SK-N-SH (cell line): ENCODE measurements at regions not wholly inside any gene's neighbourhood (a gene's known extent, or its start where the extent isn't known, plus 50 kb on each side); places are given as distances from the start of the nearest gene placed in this dataset.

Experiments used
- CTCF ChIA-PET: fragments of 300-600, 350-600 bp; formaldehyde crosslinking; extraction: SDS; loops from one replicate; lab custom pipeline; 2021; lab: Yijun Ruan, JAX
- POLR2A ChIA-PET: fragments of 350-600 bp; sonication (Branson Sonifier 250); formaldehyde crosslinking; extraction: SDS; loops from one replicate; lab custom pipeline; 2020; ENCODE audit warnings: antibody characterized with exemption, inconsistent platforms; lab: Yijun Ruan, JAX
- DNase-seq: peaks from one replicate; pipeline ENCODE4 v3.0.0; 2012
- H2AFZ ChIP-seq: fragments of 200-600 bp; sonication (generic); 2 replicates; pipeline ENCODE4 v1.8.1; 2016; ENCODE audit warnings: antibody characterized with exemption, mild to moderate bottlenecking, low read depth
- H3F3A ChIP-seq: fragments of 200-600 bp; sonication (generic); replicated peaks from 2 replicates; pipeline ENCODE3; 2016; ENCODE audit warnings: antibody characterized with exemption, mild to moderate bottlenecking; ENCODE audit not compliant: insufficient read depth
- H3K27ac ChIP-seq, 2 experiments: fragments of 200-500 bp in 1 of 2; fragments of 200-600 bp in 1 of 2; sonication (Bioruptor generic) in 1 of 2; sonication (generic), shearing (Covaris generic) in 1 of 2; 2 replicates each; pipeline versions ENCODE4 v1.5.1 to v1.6.1; 2014 to 2016; ENCODE audit warnings: low read depth in 2 of 2, inconsistent platforms in 1 of 2, low read length in 1 of 2, mild to moderate bottlenecking in 1 of 2, mixed read lengths in 1 of 2
- H3K27me3 ChIP-seq: fragments of 200-600 bp; sonication (generic), shearing (Covaris generic); 2 replicates; pipeline ENCODE4 v1.6.1; 2016; ENCODE audit warnings: mixed run types; ENCODE audit not compliant: insufficient read depth
- H3K36me3 ChIP-seq, 2 experiments: fragments of 200-500 bp in 1 of 2; fragments of 200-600 bp in 1 of 2; sonication (Bioruptor generic) in 1 of 2; sonication (generic) in 1 of 2; replicated peaks in 1 of 2; 2 replicates each; pipeline versions ENCODE3 to v1.5.1; 2014 to 2016; ENCODE audit warnings: low read length in 1 of 2, mild to moderate bottlenecking in 1 of 2; ENCODE audit not compliant: insufficient read depth in 2 of 2, control insufficient read depth in 1 of 2
- H3K4me1 ChIP-seq, 2 experiments: fragments of 200-500 bp in 1 of 2; fragments of 200-600 bp in 1 of 2; sonication (Bioruptor generic) in 1 of 2; sonication (generic), shearing (Covaris generic) in 1 of 2; 2 replicates each; pipeline versions ENCODE4 v1.5.1 to v1.6.1; 2014 to 2016; ENCODE audit warnings: low read depth in 1 of 2, low read length in 1 of 2, mixed run types in 1 of 2; ENCODE audit not compliant: insufficient read depth in 2 of 2, control insufficient read depth in 1 of 2
- H3K4me2 ChIP-seq: fragments of 200-600 bp; sonication (generic), shearing (Covaris generic); 2 replicates; pipeline ENCODE4 v1.6.1; 2017; ENCODE audit warnings: mixed run types
- H3K4me3 ChIP-seq, 2 experiments: fragments of 200-500 bp in 1 of 2; fragments of 200-600 bp in 1 of 2; sonication (Bioruptor generic) in 1 of 2; sonication (generic), shearing (Covaris generic) in 1 of 2; 2 replicates each; pipeline versions ENCODE4 v1.5.1 to v1.8.1; 2014 to 2016; ENCODE audit warnings: low read depth in 2 of 2, inconsistent platforms in 1 of 2, low read length in 1 of 2, mild to moderate bottlenecking in 1 of 2, mixed read lengths in 1 of 2, moderate library complexity in 1 of 2
- H3K79me2 ChIP-seq: fragments of 200-600 bp; sonication (generic); 2 replicates; pipeline ENCODE4 v1.8.1; 2017; ENCODE audit warnings: mild to moderate bottlenecking; ENCODE audit not compliant: insufficient read depth
- H3K9ac ChIP-seq: fragments of 200-600 bp; sonication (generic); 2 replicates; pipeline ENCODE4 v1.6.1; 2017; ENCODE audit warnings: mixed run types
- H3K9me2 ChIP-seq: fragments of 200-600 bp; sonication (generic); 2 replicates; pipeline ENCODE4 v1.6.1; 2017; ENCODE audit warnings: mixed run types
- H3K9me3 ChIP-seq: fragments of 200-600 bp; sonication (generic); 2 replicates; pipeline ENCODE4 v1.6.1; 2017; ENCODE audit warnings: mixed run types, mild to moderate bottlenecking, moderate library complexity
- H4K20me1 ChIP-seq: fragments of 200-600 bp; sonication (generic); 2 replicates; pipeline ENCODE4 v1.6.1; 2017; ENCODE audit warnings: mild to moderate bottlenecking, mixed run types; ENCODE audit not compliant: insufficient read depth
- ELF1 ChIP-seq: IDR thresholded peaks from 2 replicates; pipeline ENCODE4 v1.4.0; 2012
- EP300 ChIP-seq, 2 experiments: IDR thresholded peaks; 2 replicates each; pipeline versions ENCODE4 v1.4.0 to v1.6.1; 2012; ENCODE audit warnings: borderline replicate concordance in 1 of 2, low read depth in 1 of 2, low read length in 1 of 2
- FOXJ3 ChIP-seq: sonication (generic); formaldehyde crosslinking; IDR thresholded peaks from 2 replicates; pipeline ENCODE4 v1.5.1; 2020; ENCODE audit warnings: mild to moderate bottlenecking, missing genetic modification reagents
- FOXM1 ChIP-seq: IDR thresholded peaks from 2 replicates; pipeline ENCODE4 v1.4.0; 2012; ENCODE audit warnings: low read depth, mild to moderate bottlenecking
- GATA2 ChIP-seq: sonication (generic); formaldehyde crosslinking; IDR thresholded peaks from 2 replicates; pipeline ENCODE4 v1.5.0; 2020; ENCODE audit warnings: mild to moderate bottlenecking, missing genetic modification reagents
- JUND ChIP-seq: IDR thresholded peaks from 2 replicates; pipeline ENCODE4 v1.4.0; 2012
- MEF2A ChIP-seq: IDR thresholded peaks from 2 replicates; pipeline ENCODE4 v1.4.0; 2012; ENCODE audit warnings: low read depth, borderline replicate concordance
- POLR2AphosphoS5 ChIP-seq: IDR thresholded peaks from 2 replicates; pipeline ENCODE4 v1.6.1; 2012; ENCODE audit warnings: low read depth, low read length
- SMC3 ChIP-seq: IDR thresholded peaks from 2 replicates; pipeline ENCODE4 v1.6.1; 2012; ENCODE audit warnings: low read depth, low read length, improper control_type of control experiment
- TEAD4 ChIP-seq: IDR thresholded peaks from 2 replicates; pipeline ENCODE4 v1.4.0; 2012; ENCODE audit warnings: mild to moderate bottlenecking, borderline replicate concordance; ENCODE audit not compliant: insufficient read depth
- YY1 ChIP-seq: IDR thresholded peaks from 2 replicates; pipeline ENCODE4 v1.4.0; 2012; ENCODE audit warnings: low read depth, mild to moderate bottlenecking
- WGBS: methylation state at CpG from one replicate; pipeline ENCODE4 v1.1.6; 2017; ENCODE audit warnings: low lambda C conversion rate; 5-methylcytosine and 5-hydroxymethylcytosine counted together
- TF ChIP-seq, protein P1 (sequence below): fragments of 150-350 bp; IDR thresholded peaks from 2 replicates; pipeline ENCODE4 v1.6.1; 2016; ENCODE audit warnings: mild to moderate bottlenecking, low read depth, low read length
- TF ChIP-seq, protein P2 (sequence below): IDR thresholded peaks from 2 replicates; pipeline ENCODE4 v1.4.0; 2012; ENCODE audit warnings: low read depth
- TF ChIP-seq, protein P3 (sequence below): IDR thresholded peaks from 2 replicates; pipeline ENCODE4 v1.4.0; 2012; ENCODE audit warnings: low read depth, borderline replicate concordance
- TF ChIP-seq, protein P4 (sequence below): IDR thresholded peaks from 2 replicates; pipeline ENCODE4 v1.4.0; 2012; ENCODE audit warnings: low read depth, borderline replicate concordance
- TF ChIP-seq, protein P5 (sequence below): IDR thresholded peaks from 2 replicates; pipeline ENCODE4; 2012
- TF ChIP-seq, protein P6 (sequence below): fragments of 150-350 bp; IDR thresholded peaks from 2 replicates; pipeline ENCODE4 v1.6.1; 2017; ENCODE audit warnings: antibody characterized with exemption, low read length, low read depth, borderline replicate concordance

DNA sequence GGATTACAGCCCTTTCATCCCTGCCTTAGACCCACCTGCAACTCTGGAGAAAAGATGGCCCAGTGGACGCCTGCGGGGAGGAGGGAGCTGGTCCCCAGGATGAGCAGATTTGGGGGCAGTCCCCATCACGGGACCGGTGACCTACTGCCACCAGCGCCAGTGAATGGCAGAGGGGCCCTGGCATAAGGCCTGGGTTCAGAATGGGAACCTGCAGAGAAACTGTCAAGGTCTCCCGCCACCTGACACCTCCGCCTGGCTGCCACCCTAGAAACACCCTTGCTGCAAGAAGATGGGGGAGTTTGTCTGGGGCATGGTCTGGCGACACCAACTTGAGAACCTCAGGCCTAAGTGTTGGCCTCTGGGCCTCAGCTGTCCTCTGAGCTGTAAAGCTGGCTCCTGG lies 335.7 kb downstream of the SEC14L1 start:
- DNase-seq: no peak
- Histone ChIP-seq H3K27me3 (no peaks in the 10 kb centered on the region), H3K79me2 (peaks cover 96% of the 10 kb centered on the region)
- POLR2A ChIA-PET: no interaction called here
- TF ChIP-seq, protein P1, sequence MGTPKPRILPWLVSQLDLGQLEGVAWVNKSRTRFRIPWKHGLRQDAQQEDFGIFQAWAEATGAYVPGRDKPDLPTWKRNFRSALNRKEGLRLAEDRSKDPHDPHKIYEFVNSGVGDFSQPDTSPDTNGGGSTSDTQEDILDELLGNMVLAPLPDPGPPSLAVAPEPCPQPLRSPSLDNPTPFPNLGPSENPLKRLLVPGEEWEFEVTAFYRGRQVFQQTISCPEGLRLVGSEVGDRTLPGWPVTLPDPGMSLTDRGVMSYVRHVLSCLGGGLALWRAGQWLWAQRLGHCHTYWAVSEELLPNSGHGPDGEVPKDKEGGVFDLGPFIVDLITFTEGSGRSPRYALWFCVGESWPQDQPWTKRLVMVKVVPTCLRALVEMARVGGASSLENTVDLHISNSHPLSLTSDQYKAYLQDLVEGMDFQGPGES: no peak
- TF ChIP-seq MEF2A (no peak), ELF1 (no peak), POLR2AphosphoS5 (no peak)
- TF ChIP-seq, protein P2, sequence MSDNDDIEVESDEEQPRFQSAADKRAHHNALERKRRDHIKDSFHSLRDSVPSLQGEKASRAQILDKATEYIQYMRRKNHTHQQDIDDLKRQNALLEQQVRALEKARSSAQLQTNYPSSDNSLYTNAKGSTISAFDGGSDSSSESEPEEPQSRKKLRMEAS: no peak
- TF ChIP-seq, protein P3, sequence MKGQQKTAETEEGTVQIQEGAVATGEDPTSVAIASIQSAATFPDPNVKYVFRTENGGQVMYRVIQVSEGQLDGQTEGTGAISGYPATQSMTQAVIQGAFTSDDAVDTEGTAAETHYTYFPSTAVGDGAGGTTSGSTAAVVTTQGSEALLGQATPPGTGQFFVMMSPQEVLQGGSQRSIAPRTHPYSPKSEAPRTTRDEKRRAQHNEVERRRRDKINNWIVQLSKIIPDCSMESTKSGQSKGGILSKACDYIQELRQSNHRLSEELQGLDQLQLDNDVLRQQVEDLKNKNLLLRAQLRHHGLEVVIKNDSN: no peak
- TF ChIP-seq, all 33 proteins: peak for 0
- Histone ChIP-seq H3K4me2 (peak overlapping the region; percentile 25; the same call in 1 of the 2 replicates), H3K9me2 (no peaks in the 10 kb centered on the region), H3K9ac (no peak overlapping the region), H3K4me3 (no peak overlapping the region), H3K36me3 (no peaks in the 10 kb centered on the region), H4K20me1 (peaks cover 100% of the 10 kb centered on the region), H3F3A (peaks cover 27% of the 10 kb centered on the region), H3K9me3 (no peaks in the 10 kb centered on the region), H3K4me1 (peaks cover 72 to 88% of the 10 kb centered on the region in 2 experiments), H2AFZ (no peak overlapping the region), H3K27ac (peak overlapping the region; percentile 57 to 86; a peak in 3 of 4 replicates)
- 93% methylated on average over 6 of the region's 8 CpGs for WGBS
- CTCF ChIA-PET: interaction anchor here (0.7 to 6.6 kb wide), 8 partner anchors 17 to 146 kb away, joined by 3 to 55 read pairs (median 5); no protein-coding TSS in a partner anchor

DNA sequence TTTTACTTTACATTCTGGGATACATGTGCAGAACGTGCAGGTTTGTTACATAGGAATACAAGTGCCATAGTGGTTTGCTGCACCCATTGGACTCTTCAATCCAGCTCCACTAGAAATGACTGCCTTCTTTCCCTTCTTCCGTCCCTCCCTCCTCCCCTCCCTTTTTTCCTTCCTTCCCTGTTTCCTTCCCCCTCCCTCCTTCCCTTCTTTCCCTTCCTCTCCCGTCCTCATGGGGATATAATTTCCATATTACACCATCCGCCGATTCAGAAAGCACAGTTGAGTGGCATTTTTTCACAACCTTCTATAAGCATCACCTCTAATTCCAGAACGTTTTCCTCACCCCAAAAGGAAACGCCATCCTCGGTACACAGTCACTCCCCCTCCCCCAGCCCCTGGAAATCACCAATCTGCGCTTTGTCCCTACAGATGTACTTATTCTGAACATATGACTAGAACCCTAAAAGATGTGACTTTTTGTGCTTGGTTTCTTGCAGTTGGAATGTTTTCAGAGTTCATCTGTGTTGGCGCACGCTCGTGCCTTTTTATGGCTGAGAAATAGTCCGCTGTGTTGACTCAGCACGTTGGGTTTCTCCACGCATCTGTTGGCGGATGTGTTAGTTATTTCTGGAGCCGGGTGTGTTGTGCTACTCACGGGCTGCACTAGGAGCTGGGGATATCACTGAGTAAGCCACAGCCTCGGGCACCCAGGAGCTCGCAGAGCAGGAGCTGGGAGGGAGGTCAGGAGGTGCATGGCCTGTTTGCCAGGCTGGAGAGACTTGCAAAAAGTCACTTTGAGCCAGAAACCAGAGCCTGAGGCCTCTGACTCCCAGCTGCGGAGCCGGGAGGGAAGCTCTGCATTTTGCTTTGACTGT lies 336.4 kb downstream of the SEC14L1 start:
- Histone ChIP-seq H3K4me1 (peaks cover 65 to 85% of the 10 kb centered on the region in 2 experiments), H3K9me3 (no peaks in the 10 kb centered on the region), H3K27me3 (no peaks in the 10 kb centered on the region), H3K79me2 (peaks cover 96% of the 10 kb centered on the region), H3F3A (peaks cover 21% of the 10 kb centered on the region), H3K27ac (peak overlapping the region; percentile 57 to 86), H2AFZ (no peak overlapping the region), H3K9ac (no peak overlapping the region), H3K9me2 (no peaks in the 10 kb centered on the region), H3K4me2 (peak overlapping the region; percentile 25; the same call in 1 of the 2 replicates), H3K36me3 (no peaks in the 10 kb centered on the region), H4K20me1 (peaks cover 100% of the 10 kb centered on the region), H3K4me3 (no peak overlapping the region)
- peak; percentile 91 for DNase-seq
- 42% methylated on average over 22 of the region's 22 CpGs for WGBS
- CTCF ChIA-PET: interaction anchor here (0.7 to 6.6 kb wide), 16 partner anchors 13 to 147 kb away, joined by 3 to 55 read pairs (median 4); no protein-coding TSS in a partner anchor
- POLR2A ChIA-PET: interaction anchor here (0.5 to 1.6 kb wide), 5 partner anchors 23 to 47 kb away, joined by 3 to 17 read pairs (median 4); no protein-coding TSS in a partner anchor
- TF ChIP-seq, protein P4, sequence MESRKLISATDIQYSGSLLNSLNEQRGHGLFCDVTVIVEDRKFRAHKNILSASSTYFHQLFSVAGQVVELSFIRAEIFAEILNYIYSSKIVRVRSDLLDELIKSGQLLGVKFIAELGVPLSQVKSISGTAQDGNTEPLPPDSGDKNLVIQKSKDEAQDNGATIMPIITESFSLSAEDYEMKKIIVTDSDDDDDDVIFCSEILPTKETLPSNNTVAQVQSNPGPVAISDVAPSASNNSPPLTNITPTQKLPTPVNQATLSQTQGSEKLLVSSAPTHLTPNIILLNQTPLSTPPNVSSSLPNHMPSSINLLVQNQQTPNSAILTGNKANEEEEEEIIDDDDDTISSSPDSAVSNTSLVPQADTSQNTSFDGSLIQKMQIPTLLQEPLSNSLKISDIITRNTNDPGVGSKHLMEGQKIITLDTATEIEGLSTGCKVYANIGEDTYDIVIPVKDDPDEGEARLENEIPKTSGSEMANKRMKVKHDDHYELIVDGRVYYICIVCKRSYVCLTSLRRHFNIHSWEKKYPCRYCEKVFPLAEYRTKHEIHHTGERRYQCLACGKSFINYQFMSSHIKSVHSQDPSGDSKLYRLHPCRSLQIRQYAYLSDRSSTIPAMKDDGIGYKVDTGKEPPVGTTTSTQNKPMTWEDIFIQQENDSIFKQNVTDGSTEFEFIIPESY: no peak
- TF ChIP-seq YY1 (no peak), JUND (no peak), ELF1 (no peak), GATA2 (no peak; the same call in none of the 2 replicates), SMC3 (0 out of 2 replicates have a peak, but pooled peaks have one; percentile 6), FOXJ3 (peak; percentile 77), MEF2A (no peak), EP300 (IDR thresholded peaks at IDR 0.05; ENCODE audit: borderline replicate concordance in 1 of 2, low read depth in 1 of 2, low read length in 1 of 2) (peak in 1 of 2 experiments; percentile 73; a peak in 2 of 4 replicates), TEAD4 (no peak), FOXM1 (no peak)
- TF ChIP-seq, protein P5, sequence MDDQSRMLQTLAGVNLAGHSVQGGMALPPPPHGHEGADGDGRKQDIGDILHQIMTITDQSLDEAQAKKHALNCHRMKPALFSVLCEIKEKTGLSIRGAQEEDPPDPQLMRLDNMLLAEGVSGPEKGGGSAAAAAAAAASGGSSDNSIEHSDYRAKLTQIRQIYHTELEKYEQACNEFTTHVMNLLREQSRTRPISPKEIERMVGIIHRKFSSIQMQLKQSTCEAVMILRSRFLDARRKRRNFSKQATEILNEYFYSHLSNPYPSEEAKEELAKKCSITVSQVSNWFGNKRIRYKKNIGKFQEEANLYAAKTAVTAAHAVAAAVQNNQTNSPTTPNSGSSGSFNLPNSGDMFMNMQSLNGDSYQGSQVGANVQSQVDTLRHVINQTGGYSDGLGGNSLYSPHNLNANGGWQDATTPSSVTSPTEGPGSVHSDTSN: no peak
- TF ChIP-seq, protein P6, sequence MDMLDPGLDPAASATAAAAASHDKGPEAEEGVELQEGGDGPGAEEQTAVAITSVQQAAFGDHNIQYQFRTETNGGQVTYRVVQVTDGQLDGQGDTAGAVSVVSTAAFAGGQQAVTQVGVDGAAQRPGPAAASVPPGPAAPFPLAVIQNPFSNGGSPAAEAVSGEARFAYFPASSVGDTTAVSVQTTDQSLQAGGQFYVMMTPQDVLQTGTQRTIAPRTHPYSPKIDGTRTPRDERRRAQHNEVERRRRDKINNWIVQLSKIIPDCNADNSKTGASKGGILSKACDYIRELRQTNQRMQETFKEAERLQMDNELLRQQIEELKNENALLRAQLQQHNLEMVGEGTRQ: no peak
- TF ChIP-seq, protein P2: peak; percentile 95
